HG03159 (cell line): ENCODE measurements at regions not wholly inside any gene's neighbourhood (a gene's known extent, or its start where the extent isn't known, plus 50 kb on each side); places are given as distances from the start of the nearest gene placed in this dataset.
"Not testable (repeated sequence)": the region's sequence is repeated elsewhere in the genome, so short reads cannot be mapped to it uniquely, and the experiment has no call there.

Experiments
- ATAC-seq: cut with Tn5 transposase; IDR thresholded peaks from one replicate; pipeline ENCODE4 v1.9.1; 2021; ENCODE audit warnings: mild to moderate bottlenecking, moderate library complexity; ENCODE audit not compliant: unreplicated experiment

GRCh38 chr3:194938845-194939531 is 253.3 kb downstream of the FAM43A start:
- no peak for ATAC-seq

GRCh38 chr3:194939532-194939909 is 253.8 kb downstream of the FAM43A start:
- no peak for ATAC-seq

GRCh38 chr3:194939949-194940770 is 254.5 kb downstream of the FAM43A start:
- no peak for ATAC-seq

DNA sequence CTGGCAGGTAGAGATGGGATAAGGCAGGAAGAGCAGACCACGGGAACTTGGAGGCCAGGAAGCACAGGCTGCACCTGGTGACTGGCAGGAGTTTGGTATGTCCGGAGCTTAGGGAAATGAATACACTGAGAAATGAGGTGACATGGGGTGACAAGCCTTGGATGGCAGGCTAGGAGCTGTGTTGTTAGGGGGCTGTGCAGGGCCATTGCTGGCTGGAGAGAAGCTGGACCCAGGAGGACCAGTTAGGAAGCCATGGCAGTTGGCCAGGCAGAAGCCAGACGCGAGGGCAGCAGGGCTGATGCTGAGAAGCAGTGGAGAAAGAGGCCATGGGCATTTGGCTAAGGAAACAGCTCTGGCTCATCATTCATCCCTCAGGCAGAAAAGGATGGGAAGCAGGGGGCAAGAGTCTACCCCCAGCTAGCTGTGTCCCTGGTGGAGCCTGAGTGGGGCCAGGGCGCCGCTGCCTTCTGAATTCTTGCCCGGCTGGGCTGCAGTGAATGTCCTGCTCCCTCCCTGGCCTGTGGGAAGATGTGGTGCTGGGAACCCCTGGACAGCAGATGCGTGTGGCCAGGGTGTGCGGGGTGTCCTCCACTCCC is 255.8 kb downstream of the FAM43A start:
- ATAC-seq: no peak

DNA sequence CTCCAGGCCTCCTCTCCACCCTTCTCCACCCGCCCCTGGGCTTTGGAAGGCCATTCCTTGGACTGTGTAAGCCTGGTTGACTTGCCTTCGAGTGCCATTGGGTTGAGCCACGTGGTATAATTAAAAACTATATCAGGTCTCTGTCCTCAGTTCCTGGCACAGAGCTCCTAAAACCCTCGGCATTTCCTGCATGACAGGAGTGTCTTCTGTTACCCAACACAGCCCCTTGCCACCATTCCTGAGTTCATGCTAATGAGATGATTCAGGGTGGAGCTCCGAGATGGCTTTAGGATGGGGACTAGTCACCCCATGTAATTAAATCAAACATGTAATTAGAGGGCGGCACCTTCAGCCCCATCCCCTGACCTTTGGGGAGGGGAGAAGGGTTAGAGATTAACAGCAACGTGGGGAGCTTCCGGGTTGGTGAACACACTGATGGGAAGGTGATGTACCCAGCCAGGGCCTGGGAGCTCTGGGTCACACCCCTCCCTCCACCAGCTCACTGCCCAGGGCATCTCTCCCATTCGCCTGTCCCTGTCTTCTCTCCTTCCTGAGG is 256.4 kb downstream of the FAM43A start:
- no peak for ATAC-seq

- ATAC-seq: no peak
Measured at GRCh38 chr3:194944526-194944925, 258.8 kb downstream of the FAM43A start.

GRCh38 chr3:194945508-194945907 is 259.8 kb downstream of the FAM43A start:
- ATAC-seq: no peak

GRCh38 chr3:194946091-194946490 is 260.4 kb downstream of the FAM43A start:
- no peak for ATAC-seq

- no peak for ATAC-seq
Measured at GRCh38 chr3:194949592-194949991, 263.9 kb downstream of the FAM43A start.

DNA sequence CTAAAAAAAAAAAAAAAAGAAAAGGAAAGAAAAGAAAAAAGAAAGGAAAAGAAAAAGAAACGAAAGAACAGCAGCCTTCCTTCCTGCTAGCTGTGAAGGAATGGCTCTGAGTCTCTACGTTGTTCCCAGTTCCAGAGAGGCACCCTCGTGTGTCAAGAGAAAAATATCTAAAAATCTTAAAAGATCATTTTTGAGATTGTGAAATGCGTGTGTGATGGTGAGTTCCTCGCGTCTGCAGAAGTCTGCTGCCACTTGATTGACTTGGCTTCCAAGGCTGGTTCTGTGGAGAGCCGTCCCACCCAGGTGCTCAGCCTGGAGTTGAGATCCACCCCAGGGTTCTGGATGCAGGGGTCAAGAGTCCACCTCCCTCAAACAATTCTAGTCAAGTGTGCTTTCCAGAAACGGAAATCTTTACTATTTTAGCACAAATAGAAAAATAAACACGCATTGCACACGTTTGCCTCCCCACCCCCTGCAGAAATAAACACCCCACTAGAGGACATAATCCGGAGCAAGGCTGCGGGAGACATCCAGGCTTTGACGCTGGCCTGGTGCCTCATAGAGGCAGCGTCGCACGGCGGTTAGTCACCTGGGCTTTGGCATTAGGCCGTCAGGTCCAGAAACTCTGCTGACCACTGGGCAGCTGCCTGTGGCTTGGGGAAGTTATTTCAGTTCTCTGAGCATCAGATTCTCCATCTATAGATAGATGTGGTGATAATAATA is 265.4 kb downstream of the FAM43A start:
- ATAC-seq: no peak

- not testable (repeated sequence) for ATAC-seq
Measured at GRCh38 chr3:194951629-194951920, 265.9 kb downstream of the FAM43A start.

DNA sequence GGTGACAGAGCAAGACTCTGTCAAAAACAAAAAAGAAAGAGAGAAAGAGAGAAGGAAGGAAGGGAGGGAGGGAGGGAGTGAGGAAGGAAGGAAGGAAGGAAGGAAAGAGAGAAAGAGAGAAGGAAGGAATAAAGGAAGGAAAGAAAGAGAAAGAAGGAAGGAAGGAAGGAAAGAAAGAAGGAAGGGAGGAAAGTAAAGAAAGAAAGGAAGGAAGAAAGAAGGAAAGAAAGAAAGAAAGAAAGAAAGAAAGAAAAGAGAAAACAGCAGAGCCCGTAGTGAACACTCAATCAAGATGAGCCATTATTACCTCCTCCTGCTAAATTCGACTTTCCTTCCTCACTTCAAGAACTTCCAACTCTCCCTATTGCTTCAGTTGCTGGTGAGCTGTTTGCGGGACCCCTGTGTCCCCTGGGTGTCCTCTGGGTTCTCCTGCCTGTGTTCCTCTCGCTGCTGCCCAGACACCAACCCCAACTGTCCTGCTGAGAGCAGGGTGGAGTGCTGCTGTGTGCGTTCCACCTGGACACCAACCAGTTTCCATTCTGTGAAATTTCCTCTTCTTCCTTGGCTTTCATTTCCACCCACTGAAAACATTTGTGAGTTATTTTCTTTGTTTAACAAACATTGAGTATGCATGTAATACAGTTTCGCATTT is 266.4 kb downstream of the FAM43A start:
- no peak for ATAC-seq

- no peak for ATAC-seq
Measured at GRCh38 chr3:194952841-194953241, 267.2 kb downstream of the FAM43A start.

GRCh38 chr3:194953291-194953690 is 267.6 kb downstream of the FAM43A start:
- no peak for ATAC-seq

GRCh38 chr3:194955546-194955945 is 269.9 kb downstream of the FAM43A start:
- ATAC-seq: no peak

- ATAC-seq: no peak
Measured at GRCh38 chr3:194955979-194956696, 270.5 kb downstream of the FAM43A start.

GRCh38 chr3:194956697-194957396 is 271.2 kb downstream of the FAM43A start:
- ATAC-seq: no peak

DNA sequence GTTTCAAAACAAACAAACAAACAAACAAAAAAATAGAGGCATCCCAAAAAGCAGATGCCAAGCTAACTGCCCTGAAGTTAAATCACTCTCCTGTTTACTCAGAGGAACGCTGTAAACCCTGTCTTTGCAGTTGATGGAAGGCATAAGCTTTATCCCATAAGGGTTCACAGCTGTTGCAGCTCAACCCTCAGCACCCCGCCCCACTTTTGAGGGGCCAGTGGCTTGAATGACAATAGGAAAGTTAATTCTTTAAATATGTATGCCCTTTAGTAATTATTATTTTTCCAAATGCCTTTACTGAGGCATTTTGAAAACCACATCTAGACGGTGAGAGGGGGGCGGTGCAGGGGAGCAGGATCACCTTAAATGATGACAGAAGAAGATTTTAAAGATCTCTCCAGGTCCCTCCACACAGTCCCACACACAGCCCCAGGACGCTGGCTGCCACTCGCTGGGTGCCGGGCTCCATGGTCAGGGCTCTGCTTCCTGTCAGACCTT is 272.1 kb downstream of the FAM43A start:
- ATAC-seq: no peak

DNA sequence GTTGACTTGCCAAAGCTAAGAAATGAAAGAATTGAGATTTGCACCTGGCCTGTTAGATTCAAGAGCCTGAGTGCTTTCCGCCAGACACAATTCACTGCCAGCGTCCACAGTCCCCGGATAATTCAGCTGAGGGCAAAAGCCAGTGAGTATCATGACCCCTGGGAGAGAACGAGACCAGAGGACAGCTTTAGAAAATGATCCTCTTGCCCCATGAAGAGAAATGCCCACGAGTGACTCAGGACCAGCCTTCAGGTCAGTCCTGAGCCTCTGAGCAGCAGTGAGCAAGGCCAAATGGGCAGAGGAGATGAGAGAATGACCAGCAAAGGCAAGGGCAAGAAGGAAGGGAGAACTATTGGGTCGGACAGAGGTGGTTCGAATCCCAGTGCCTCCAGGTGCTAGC is 273.5 kb downstream of the FAM43A start:
- no peak for ATAC-seq
